NB4 (cell line): ENCODE measurements at regions not wholly inside any gene's neighbourhood (a gene's known extent, or its start where the extent isn't known, plus 50 kb on each side); places are given as distances from the start of the nearest gene placed in this dataset.

Experiments
- CTCF ChIP-seq: IDR thresholded peaks from one replicate; pipeline ENCODE4 v1.5.1; 2012; ENCODE audit warnings: low read depth, low read length
- MYC ChIP-seq: IDR thresholded peaks from 2 replicates; pipeline ENCODE4 v1.6.1; 2011; ENCODE audit warnings: low read depth, low read length
- POLR2A ChIP-seq: IDR thresholded peaks from 2 replicates; pipeline ENCODE4 v1.6.1; 2011; ENCODE audit warnings: mild to moderate bottlenecking; ENCODE audit not compliant: insufficient read length; ENCODE audit errors: extremely low read depth
- TF ChIP-seq, protein P1 (sequence below): IDR thresholded peaks from 2 replicates; pipeline ENCODE4 v1.6.1; 2011; ENCODE audit warnings: low read depth, low read length

DNA sequence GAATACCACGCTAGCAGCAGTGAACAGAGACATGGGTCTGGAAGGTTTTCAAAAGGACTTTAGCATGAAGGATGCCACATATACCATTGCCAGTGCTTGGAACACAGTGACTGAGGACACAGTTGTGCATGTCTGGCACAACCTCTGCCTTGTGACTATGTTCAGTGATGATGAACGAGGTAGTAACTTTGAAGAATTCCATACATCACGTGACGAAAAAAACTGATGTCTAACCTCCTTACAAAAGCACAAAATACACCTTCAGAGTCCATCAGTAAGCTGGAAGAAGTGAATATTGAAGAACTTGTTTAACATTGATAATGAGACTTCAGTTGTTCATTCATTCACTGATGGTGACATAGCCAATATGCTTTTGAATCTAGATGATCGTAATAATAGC, 594.8 kb upstream of the GRM7 start:
- TF ChIP-seq CTCF (no peak), POLR2A (no peak), MYC (no peak)
- TF ChIP-seq, protein P1, sequence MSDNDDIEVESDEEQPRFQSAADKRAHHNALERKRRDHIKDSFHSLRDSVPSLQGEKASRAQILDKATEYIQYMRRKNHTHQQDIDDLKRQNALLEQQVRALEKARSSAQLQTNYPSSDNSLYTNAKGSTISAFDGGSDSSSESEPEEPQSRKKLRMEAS, result no peak
